Kidney tubule cell (primary cell): ENCODE measurements at regions not wholly inside any gene's neighbourhood (a gene's known extent, or its start where the extent isn't known, plus 50 kb on each side); places are given as distances from the start of the nearest gene placed in this dataset.

ENCODE experiments used
- DNase-seq: peaks from one replicate; pipeline ENCODE4 v3.0.0-alpha.2; 2018; ENCODE audit warnings: low spot score

GRCh38 chr17:71978435-71978834, 142.4 kb upstream of the SOX9 start:
- no peak for DNase-seq

- no peak for DNase-seq
Measured at GRCh38 chr17:71980171-71980570, 140.6 kb upstream of the SOX9 start.

DNA sequence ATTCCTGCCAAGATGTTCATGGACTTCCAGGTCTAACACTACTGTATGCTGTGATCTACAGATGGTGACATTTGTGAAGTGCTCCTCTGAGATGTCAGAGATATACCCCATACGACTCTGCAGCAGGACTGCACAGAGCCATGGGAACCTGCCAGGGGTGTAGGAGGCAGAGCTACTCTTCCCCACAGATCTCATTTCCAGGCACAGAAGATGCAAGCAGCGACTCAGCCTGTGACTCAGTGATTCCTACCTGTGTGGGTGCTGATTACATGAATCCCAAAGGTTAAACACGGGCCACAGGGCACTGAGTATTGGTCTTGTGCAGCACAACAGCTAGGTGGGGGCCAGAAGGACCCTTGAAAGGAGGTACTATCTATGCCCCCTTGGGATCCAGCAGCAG, 137.0 kb upstream of the SOX9 start:
- DNase-seq = peak; percentile 62

- peak; percentile 44 for DNase-seq
Measured at GRCh38 chr17:71985111-71986039, 135.4 kb upstream of the SOX9 start.

DNA sequence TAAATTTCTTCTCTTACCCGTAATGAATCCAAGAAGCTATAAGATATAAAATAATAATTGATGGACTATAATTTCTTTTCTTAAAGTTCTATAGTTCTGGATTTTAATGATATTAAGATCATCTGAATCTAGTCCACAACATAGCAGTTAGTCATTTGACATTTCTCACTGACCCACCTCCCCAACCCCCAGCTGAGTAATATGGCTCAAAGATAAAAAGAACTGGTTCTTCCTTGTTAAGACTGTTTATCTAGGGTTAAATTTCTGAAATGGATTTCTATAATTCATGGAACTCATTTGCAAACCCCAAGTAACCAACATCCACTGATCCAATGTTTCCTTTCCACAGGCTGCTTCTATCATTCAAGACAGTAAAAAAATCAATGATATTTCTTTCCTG, 133.9 kb upstream of the SOX9 start:
- DNase-seq = no peak

DNA sequence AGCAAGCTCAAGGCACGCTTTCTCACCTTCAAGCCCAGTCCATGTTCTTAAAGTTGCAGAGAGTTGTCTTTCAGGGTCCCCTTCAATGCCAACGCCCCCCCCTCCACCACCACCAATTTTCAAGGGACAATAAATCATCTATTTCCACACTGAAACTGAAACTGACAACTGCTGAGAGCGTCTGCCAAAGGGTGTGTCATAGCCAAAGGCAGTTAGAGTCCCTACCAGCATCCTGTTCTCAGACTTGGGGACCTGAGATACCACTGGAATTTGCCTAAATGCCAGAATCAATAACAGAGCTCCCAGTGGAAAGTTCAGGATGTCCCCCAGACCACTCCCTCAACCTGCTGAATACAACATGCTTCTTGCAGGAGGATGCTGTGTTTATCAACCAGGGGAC, 133.2 kb upstream of the SOX9 start:
- peak; percentile 37 for DNase-seq

DNA sequence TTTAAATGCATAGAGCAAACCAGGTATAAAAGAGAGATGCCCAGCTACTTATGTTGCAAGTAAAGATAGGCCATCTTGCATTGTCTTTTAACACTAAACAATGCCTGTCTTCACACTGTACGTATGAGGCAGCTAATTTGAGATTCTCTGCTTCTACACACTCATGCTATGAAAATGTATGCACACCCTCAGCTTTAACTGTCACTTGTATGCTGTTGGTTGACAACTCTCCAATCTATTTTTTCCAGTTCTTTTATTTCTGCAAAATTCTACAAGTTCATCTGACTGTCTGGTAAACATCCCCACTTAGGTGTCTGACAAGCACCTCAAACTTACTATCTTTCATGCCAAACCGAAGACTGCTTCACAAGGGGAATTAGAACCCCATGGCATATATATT, 131.7 kb upstream of the SOX9 start:
- no peak for DNase-seq

DNA sequence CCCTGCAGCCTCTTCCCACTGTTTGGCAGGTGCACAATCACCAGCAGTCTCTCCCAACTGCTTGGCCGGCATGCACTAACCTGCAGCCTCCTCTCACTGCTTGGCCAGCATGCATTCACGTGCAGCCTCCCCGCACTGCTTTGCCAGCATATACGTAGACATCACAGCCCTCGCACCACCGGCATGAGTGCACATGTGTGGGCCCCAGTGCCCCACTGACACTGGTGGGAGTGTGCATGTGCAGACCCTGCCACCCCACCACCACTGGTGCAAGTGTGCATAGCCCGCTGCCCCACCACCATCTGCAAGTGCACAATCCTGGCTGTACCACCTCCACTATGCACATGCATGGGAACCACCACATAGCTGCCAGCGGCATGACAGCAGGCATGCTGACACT, 127.5 kb upstream of the SOX9 start:
- DNase-seq = no peak

DNA sequence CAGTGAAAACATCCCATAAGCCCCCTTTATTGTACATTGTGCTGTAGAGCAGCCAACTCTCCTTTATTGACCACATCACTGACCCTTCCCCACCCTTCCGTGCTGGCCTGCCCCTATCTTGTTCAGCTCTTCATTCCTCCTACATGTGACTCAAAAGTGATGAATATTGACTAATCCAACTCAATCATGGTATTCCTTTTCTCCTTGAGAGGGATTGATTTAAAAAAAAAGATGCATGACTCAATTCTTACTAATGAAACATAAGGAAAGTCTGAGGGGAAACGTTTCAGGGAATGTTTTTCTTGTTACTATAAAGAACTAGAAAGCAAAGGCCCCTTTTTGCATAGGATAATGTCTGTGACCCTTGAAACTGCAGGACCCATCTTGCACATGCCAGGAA, 125.2 kb upstream of the SOX9 start:
- peak; percentile 19 for DNase-seq

- peak; percentile 61 for DNase-seq
Measured at GRCh38 chr17:72004011-72004427, 116.8 kb upstream of the SOX9 start.

DNA sequence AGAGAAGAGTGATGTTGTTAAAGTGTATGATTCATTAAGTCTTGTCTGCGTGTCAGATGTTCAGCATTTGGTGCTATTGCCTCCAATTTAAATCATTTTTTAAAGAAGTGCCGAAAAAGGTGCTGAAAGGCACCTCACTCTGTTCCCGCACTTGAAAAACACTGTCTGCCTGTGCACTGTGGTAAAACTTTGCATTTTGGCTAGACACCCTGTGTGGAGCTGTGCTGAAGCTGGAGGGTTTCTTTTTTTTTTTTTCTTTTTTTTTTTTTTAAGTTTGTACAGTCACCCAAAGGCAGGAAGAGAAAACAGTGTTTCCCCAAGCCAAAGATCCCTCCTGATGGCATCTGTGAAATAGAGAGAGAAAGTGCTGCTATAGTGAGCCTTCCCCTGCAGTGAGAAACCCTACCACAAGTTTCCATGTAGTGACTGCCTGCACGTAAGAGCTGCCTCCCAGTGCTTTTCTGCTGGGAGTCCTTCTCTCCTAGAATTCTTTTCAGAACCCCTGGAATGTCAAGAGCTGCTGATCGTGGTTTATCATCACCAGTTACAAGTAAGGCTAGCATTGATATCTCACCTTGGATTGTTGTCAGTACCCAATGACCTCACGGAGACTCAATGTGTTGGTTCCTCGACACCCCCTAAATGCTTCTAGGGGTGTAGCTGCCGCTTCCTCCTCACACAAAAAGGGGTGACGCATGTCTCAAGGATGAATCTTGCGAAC, 116.0 kb upstream of the SOX9 start:
- no peak for DNase-seq

DNA sequence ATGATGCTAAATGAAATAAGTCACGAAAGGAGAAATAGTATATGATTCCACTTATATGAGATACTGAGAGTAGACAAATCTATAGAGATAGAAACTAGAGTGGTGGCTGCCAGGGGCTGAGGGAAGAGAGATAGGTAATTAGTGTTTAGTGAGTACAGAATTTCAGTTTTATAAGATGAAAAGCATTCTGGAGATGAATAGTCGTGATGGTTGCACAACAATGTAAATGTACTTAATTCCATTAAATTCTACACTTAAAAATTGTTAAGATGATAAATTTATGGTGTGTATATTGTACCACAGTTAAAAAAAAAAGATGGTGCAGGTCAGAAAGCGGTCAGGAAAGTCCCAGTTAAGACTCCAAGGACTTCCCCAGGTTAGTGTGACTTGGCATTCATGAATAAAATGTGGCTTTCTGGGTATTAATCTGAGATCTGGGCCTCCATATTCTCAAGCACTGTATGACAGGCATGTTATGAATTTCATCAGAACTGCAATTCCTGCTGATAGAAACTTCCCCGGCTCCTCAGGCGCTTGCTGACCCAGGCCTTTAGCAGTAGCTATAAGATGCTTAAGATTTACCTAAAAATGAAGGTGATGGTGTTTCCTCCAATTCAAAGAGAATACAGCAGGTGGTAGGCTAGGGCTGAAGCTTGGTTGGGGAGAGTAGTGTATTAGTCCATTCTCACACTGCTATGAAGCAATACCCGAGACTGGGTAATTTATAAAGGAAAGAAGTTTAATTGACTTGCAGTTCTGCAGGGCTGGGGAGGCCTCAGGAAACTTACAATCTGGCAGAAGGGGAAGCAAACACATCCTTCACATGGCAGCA, 115.3 kb upstream of the SOX9 start:
- DNase-seq = no peak

DNA sequence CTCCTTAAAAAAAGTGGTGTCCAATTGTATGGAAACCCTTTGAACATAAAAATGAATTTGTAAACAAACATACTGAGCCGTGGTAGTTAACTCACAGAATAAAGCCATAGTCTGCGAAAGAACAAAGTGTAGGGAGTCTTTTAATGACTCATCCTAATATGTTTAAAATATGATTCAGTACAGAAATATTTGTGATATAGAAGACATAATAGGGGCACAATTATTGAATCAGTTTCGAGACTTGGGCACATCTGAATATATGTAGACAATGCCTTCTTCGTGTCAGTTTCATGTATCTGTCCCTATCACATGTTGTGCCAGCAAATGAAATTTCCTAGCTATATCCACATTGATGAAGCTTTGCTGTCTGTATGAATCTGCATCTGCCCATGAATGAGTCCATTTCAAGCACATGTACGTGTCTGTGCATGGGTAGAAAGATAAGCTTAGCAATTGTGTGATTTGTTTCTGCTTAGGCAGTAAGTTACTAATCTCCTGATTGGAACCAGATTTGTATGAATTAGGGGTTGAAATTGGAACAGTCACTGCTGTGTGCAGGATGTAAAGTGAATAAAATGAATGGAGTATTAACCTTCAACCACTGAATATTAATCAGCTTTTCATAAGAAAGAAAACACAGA, 112.5 kb upstream of the SOX9 start:
- DNase-seq = no peak

- DNase-seq = no peak
Measured at GRCh38 chr17:72011561-72011960, 109.3 kb upstream of the SOX9 start.

DNA sequence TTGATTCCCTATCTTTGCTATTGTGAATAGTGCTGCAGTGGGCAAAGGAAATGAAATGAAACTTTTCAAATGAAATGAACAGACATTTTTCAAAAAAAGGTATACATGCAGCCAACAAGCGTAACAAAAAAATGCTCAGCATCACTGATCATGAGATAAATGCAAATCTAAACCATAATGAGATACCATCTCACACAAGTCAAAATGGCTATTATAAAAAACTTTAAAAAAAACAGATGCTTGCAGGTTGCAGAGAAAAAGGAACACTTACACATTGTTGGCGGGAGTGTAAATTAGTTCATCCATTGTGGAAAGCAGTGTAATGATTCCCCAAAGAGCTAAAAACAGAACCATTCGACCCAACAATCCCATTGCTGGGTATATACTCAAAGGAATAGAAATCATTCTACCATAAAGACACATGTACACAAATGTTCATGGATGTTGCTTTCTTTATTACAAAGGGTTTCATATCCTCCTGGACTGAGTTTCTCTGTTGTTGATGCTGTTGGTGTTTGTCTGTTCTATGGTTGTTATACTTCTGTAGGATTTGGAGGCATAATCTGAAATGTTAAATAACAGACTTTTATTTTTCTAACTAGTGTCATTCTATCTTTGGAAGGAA, 99.3 kb upstream of the SOX9 start:
- no peak for DNase-seq

- no peak for DNase-seq
Measured at GRCh38 chr17:72022328-72023275, 98.2 kb upstream of the SOX9 start.

DNA sequence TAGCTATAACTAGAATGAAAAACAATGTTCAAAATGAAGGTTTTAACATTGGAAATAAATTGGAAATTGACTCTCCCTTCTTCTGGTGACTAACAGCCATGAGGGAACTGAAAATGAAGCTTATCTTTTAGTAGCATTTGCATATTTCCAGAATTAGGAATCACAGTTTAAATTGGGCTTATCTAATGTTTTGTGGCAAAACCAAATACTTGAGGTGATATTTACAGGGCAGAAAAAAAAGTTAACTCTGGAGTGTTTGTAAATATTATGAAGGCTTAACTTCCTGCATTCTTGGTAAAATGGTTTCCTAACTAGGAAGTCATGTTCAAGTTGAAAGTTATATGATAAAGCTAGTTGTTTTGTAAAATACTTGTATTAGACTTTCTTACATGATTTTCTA, 96.4 kb upstream of the SOX9 start:
- DNase-seq = no peak

GRCh38 chr17:72025113-72025512, 95.7 kb upstream of the SOX9 start:
- DNase-seq = no peak

DNA sequence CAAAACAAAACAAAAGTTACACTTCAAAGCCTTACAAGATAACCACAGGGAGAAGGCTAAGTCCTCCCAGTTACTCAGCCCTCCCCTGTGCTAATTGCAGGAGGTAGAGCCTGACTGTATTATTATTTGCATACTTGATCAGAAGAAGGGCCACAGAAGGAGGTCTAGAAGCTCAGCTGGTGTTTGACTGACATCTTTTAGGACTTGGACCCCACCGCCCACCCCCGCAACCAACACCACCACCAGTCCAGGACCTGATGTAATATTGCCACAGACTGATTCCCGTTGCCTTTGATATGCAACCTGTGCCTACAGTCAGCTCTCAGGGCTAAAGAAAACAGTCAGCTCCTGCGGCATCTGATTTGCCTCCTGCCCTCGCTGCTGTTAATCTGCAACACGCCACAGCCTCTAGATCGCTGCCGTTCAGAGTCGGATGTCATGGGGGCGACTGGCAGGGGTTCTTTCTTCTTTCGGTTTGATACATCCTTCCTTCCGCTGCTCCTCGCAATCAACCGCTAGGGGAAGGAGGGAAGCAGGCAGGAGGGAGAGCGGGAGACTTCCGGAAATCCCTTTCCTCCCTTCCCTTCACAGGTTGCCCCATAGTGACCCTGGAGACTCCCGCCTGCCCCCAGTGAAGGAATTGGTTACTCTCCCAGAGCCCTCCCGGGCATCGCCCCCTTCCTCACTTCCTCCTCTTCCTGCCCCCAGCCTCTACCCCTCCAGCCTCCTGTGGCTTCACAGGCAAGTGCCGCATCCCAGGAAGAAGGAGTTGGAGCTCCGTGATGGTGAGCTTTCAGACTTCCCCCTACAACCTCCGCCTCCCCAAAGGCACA, 90.5 kb upstream of the SOX9 start:
- peak; percentile 70 for DNase-seq
